GM12875 (cell line): ENCODE measurements at regions not wholly inside any gene's neighbourhood (a gene's known extent, or its start where the extent isn't known, plus 50 kb on each side); places are given as distances from the start of the nearest gene placed in this dataset.
"Not testable (repeated sequence)": the region's sequence is repeated elsewhere in the genome, so short reads cannot be mapped to it uniquely, and the experiment has no call there.

Source experiments
- H3K4me3 ChIP-seq: one replicate; pipeline ENCODE4 v1.5.1; 2011; ENCODE audit warnings: low read depth, low read length, control low read depth
- TF ChIP-seq, protein P1 (sequence below): IDR thresholded peaks from 2 replicates; pipeline ENCODE4 v1.5.1; 2011; ENCODE audit warnings: low read depth, mild to moderate bottlenecking, control low read depth, inconsistent platforms, low read length, moderate library complexity, borderline replicate concordance; ENCODE audit not compliant: insufficient read depth

DNA sequence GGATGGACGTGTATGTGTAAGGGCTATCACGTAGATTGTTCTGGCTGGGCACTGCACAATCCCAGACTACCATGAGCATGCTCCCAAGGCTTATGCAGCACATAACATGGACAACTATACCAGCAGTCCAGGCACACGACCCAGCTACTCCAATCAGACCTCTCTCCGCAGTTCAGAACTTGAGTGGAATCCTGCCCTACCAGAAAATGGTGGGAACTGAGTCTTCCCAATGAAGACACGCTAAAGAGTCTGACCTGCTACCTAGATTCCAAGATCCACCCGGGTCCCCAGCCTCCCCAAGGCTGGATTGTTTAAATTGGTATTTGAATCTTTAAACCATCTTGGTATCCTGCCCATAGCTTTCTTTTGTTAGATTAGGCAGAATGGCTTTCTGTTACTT is 251.3 kb upstream of the KAZN start:
- H3K4me3 ChIP-seq: no peak overlapping the region
- TF ChIP-seq, protein P1, sequence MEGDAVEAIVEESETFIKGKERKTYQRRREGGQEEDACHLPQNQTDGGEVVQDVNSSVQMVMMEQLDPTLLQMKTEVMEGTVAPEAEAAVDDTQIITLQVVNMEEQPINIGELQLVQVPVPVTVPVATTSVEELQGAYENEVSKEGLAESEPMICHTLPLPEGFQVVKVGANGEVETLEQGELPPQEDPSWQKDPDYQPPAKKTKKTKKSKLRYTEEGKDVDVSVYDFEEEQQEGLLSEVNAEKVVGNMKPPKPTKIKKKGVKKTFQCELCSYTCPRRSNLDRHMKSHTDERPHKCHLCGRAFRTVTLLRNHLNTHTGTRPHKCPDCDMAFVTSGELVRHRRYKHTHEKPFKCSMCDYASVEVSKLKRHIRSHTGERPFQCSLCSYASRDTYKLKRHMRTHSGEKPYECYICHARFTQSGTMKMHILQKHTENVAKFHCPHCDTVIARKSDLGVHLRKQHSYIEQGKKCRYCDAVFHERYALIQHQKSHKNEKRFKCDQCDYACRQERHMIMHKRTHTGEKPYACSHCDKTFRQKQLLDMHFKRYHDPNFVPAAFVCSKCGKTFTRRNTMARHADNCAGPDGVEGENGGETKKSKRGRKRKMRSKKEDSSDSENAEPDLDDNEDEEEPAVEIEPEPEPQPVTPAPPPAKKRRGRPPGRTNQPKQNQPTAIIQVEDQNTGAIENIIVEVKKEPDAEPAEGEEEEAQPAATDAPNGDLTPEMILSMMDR: no peak

DNA sequence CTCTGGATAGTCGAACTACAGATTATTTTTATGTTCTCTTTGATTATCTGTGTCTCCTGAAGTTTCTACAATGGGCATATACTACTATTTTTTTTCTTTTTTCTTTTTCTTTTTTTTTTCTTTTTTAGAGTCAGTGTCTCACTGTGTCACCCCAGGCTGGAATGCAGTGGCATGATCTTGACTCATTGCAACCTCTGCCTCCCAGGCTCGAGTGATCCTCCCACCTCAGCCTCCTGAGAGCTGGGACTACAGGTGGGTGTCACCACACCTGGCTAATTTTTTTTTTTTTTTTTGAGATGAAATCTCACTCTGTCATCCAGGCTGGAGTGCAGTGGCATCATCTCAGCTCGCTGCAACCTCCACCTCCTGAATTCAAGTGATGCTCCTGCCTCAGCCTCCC is 250.7 kb upstream of the KAZN start:
- H3K4me3 ChIP-seq: no peak overlapping the region
- TF ChIP-seq, protein P1: no peak

DNA sequence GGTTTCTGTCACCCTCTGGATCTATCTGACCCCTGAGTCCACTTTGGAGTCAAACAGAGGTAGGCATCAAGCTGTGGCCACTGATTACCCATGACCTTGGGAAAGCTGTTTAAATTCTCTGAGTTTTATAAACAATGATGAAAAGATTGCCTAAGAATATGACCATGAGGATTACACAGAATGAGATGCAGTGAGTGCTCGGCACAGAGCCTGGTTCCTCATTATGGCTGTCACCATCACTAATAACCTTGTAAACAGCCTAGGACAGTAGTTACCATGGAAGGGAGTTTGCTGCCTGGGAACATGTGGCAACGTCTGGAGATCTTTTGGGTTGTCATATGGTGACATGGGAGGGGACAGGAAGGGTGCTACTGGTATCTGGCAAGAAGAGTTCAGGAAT is 248.3 kb upstream of the KAZN start:
- TF ChIP-seq, protein P1: no peak
- no peak overlapping the region for H3K4me3 ChIP-seq

DNA sequence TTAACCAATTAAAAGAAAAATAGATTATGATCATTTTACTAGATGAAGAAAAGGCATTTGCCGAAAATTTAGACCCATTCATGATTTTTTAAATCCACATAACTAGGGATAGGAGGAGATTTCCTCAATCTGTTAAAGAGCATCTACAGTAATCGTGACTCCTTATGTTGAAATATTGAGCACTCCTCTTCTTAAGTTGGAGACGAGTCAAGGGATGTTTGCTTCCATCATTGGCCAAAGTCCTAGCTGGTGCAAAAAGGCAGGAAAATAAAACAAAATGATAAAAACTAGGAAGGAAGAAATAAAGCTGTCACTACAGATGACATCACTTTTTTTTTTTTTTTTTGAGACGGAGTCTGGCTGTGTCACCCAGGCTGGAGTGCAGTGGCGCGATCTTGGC is 245.6 kb upstream of the KAZN start:
- H3K4me3 ChIP-seq: no peak overlapping the region
- TF ChIP-seq, protein P1: no peak

DNA sequence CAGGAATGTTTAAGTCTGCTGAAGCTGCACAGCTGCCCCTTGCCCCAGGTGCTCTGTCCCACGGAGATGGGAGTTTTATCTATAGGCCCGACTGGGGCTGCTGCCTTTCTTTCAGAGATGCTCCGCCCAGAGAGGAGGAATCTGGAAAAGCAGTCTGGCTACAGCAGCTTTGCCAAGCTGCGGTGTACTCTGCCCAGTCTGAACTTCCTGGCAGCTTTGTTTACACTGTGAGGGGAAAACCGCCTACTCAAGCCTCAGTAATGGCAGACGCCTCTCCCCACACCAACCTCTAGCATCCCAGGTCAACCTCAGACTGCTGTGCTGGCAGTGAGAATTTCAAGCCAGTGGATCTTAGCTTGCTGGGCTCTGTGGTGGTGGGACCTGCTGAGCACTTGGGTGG is 237.5 kb upstream of the KAZN start:
- H3K4me3 ChIP-seq: not testable (repeated sequence)

DNA sequence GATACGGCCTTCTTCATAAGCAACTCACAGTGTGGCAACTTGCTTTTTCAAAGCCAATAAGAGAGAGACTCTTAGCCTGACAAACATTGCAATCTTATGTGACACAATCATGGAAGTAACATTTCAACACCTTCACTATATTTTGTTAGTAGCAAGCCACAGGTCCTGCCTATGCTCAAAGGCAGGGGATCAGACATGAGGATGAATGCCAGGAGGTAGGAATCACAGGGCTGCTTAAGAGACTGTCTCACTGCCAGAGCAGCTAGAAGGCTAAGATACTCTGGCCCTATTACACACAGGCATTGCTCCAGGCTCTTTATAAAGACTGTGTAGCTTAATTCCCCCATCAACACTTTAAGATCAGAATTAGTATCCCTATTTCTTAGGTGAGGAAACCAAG is 236.2 kb upstream of the KAZN start:
- TF ChIP-seq, protein P1: no peak
- H3K4me3 ChIP-seq: no peak overlapping the region

DNA sequence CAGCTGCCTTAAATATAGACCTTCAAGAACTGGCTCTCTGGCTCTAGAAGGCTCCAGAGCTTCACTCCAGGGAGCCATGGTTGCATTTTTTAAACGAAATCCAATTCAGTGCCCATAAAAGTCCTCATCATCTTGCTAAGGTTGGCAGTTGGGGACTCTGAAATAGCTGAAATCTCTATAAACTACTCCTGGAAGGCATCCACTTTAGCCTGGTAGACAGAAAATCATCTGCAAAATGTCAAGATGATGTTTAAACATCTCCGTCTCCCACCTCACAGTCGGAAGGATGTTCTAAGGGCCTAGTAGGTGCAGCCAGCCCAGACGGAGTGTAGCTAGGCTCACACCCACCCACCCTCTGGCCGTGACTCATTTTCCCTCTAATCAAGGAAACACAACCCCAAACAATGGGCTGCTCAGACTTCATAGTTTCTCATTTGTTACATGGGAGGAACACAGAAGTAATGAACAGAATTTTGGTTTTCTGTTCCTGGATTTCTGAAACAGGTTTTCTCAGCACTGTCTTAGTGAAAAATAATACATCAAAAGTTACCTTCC is 235.4 kb upstream of the KAZN start:
- no peak overlapping the region for H3K4me3 ChIP-seq
- TF ChIP-seq, protein P1: no peak
